PFSK-1 (cell line): ENCODE measurements at regions not wholly inside any gene's neighbourhood (a gene's known extent, or its start where the extent isn't known, plus 50 kb on each side); places are given as distances from the start of the nearest gene placed in this dataset.

Experiments
- REST ChIP-seq, 2 experiments: IDR thresholded peaks; 2 replicates each; pipeline versions ENCODE4 v1.6.1 to v1.8.0; 2011 to 2012; ENCODE audit warnings: low read depth in 2 of 2, low read length in 2 of 2, control low read depth in 1 of 2, inconsistent platforms in 1 of 2, mild to moderate bottlenecking in 1 of 2, moderate library complexity in 1 of 2; ENCODE audit not compliant: insufficient read depth in 1 of 2
- SIN3A ChIP-seq: IDR thresholded peaks from 2 replicates; pipeline ENCODE4 v1.6.1; 2012; ENCODE audit warnings: mild to moderate bottlenecking, low read length, moderate library complexity, borderline replicate concordance; ENCODE audit not compliant: insufficient read depth

- TF ChIP-seq SIN3A (no peak), REST (IDR thresholded peaks at IDR 0.05; ENCODE audit: insufficient read depth in 1 of 2, low read depth in 2 of 2, low read length in 2 of 2) (no peak)
Observed at GRCh38 chr11:92536883-92537282, 312.3 kb downstream of the FAT3 start.
